Transverse colon (tissue), 4 donors: ENCODE measurements at regions not wholly inside any gene's neighbourhood (a gene's known extent, or its start where the extent isn't known, plus 50 kb on each side); places are given as distances from the start of the nearest gene placed in this dataset.

ENCODE experiments used
- DNase-seq: peaks from one replicate; pipeline ENCODE4 v3.0.0-alpha.2; 2019
- H3K27ac ChIP-seq, 4 donors: fragments of 200-600 bp; sonication (generic); 2 replicates each; pipeline ENCODE4 v1.5.1; 2016 to 2018; ENCODE audit warnings: inconsistent platforms in 4 of 4
- H3K27me3 ChIP-seq: fragments of 200-600 bp; sonication (generic); 2 replicates; pipeline ENCODE4 v1.5.1; 2017; ENCODE audit warnings: inconsistent platforms
- H3K36me3 ChIP-seq, 4 donors: fragments of 200-600 bp; sonication (generic); 2 replicates each; pipeline ENCODE4 v1.5.1; 2017 to 2019; ENCODE audit warnings: inconsistent platforms in 4 of 4
- H3K4me1 ChIP-seq, 4 donors: fragments of 200-600 bp; sonication (generic); 2 replicates each; pipeline ENCODE4 v1.5.1; 2017 to 2020; ENCODE audit warnings: inconsistent platforms in 4 of 4
- H3K4me3 ChIP-seq, 4 donors: fragments of 200-600 bp; sonication (generic); 1 replicate in 1 of 4; 2 replicates in 3 of 4; pipeline versions ENCODE4 v1.5.1 to v1.6.1; 2017 to 2019; ENCODE audit warnings: inconsistent platforms in 4 of 4
- H3K9me3 ChIP-seq, 2 donors: fragments of 200-600 bp; sonication (generic); 2 replicates each; pipeline ENCODE4 v1.5.1; 2017 to 2019; ENCODE audit warnings: inconsistent platforms in 2 of 2
- EP300 ChIP-seq: sonication (generic); formaldehyde crosslinking; IDR thresholded peaks from one replicate; pipeline ENCODE4 v1.6.1; 2017; ENCODE audit warnings: antibody characterized with exemption, low read depth
- POLR2A ChIP-seq: fragments of 450-650 bp; IDR thresholded peaks from one replicate; pipeline ENCODE4 v1.6.1; 2016; ENCODE audit warnings: antibody characterized with exemption, mild to moderate bottlenecking, moderate library complexity
- POLR2AphosphoS5 ChIP-seq, 3 donors: sonication (generic); formaldehyde crosslinking; IDR thresholded peaks; one replicate each; pipeline ENCODE4 v1.6.1; 2016; ENCODE audit warnings: antibody characterized with exemption in 3 of 3
- WGBS, 2 donors: methylation state at CpG; one replicate each; pipeline ENCODE4 v1.1.5; 2018; ENCODE audit warnings: low coverage in 1 of 2; 5-methylcytosine and 5-hydroxymethylcytosine counted together
- in situ Hi-C, 4 donors: fragments of 200-750 bp; cut with MboI; loops; one replicate each; pipeline versions ENCODE4 v1.15.0 to v1.15.1; 2017; ENCODE audit warnings: low sequenced_read_pairs in 3 of 4, low pct_ligation_motif_present in 1 of 4, low pct_unique_long_range_greater_than_20kb in 1 of 4
- intact Hi-C: fragments of 100-400 bp; cut with DNase I; formaldehyde crosslinking; loops from one replicate; pipeline ENCODE4 v1.15.1; 2023; ENCODE audit warnings: low total_unique reads
- TF ChIP-seq, protein P1 (sequence below), 5 experiments: fragments of 200-600 bp in 3 of 5; fragments of 450-650 bp in 2 of 5; sonication (generic) in 3 of 5; IDR thresholded peaks; 1 replicate in 2 of 5; 2 replicates in 3 of 5; pipeline ENCODE4 v1.5.1; 2016 to 2017; ENCODE audit warnings: antibody characterized with exemption in 5 of 5, inconsistent platforms in 3 of 5, mild to moderate bottlenecking in 2 of 5, moderate library complexity in 1 of 5

GRCh38 chr12:126688556-126688955 is 1578.4 kb upstream of the TMEM132C start:
- WGBS, 2 donors, result 83 to 90% methylated on average over 2 to 4 of the region's 4 CpGs
- in situ Hi-C loops, result no loop called here

GRCh38 chr12:126700096-126700495 is 1566.9 kb upstream of the TMEM132C start:
- Histone ChIP-seq H3K36me3 (no peaks in the 10 kb centered on the region), H3K27ac (no peak overlapping the region), H3K4me3 (no peak overlapping the region), H3K9me3 (no peaks in the 10 kb centered on the region), H3K27me3 (no peaks in the 10 kb centered on the region), H3K4me1 (no peaks in the 10 kb centered on the region)
- TF ChIP-seq POLR2A (no peak), EP300 (no peak), POLR2AphosphoS5 (IDR thresholded peaks at IDR 0.05) (no peak)
- TF ChIP-seq, protein P1, sequence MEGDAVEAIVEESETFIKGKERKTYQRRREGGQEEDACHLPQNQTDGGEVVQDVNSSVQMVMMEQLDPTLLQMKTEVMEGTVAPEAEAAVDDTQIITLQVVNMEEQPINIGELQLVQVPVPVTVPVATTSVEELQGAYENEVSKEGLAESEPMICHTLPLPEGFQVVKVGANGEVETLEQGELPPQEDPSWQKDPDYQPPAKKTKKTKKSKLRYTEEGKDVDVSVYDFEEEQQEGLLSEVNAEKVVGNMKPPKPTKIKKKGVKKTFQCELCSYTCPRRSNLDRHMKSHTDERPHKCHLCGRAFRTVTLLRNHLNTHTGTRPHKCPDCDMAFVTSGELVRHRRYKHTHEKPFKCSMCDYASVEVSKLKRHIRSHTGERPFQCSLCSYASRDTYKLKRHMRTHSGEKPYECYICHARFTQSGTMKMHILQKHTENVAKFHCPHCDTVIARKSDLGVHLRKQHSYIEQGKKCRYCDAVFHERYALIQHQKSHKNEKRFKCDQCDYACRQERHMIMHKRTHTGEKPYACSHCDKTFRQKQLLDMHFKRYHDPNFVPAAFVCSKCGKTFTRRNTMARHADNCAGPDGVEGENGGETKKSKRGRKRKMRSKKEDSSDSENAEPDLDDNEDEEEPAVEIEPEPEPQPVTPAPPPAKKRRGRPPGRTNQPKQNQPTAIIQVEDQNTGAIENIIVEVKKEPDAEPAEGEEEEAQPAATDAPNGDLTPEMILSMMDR (IDR thresholded peaks at IDR 0.05), result no peak
- DNase-seq, result no peak
- intact Hi-C loops, result no loop called here
- 66 to 85% methylated on average over 3 of the region's 3 CpGs for WGBS, 2 donors
- in situ Hi-C loops, result no loop called here

More at GRCh38 chr12:126688556-126688955, 1578.4 kb upstream of the TMEM132C start:
- H3K27me3 ChIP-seq, result no peaks in the 10 kb centered on the region
- no peak overlapping the region for H3K4me3 ChIP-seq
- intact Hi-C loops, result loop anchor here (5.0 kb wide), 1 partner anchor 664 kb away; no protein-coding TSS in a partner anchor
- H3K4me1 ChIP-seq, result no peaks in the 10 kb centered on the region
- TF ChIP-seq EP300, result no peak
- no peak for TF ChIP-seq POLR2AphosphoS5 (IDR thresholded peaks at IDR 0.05)
- TF ChIP-seq, protein P1 (IDR thresholded peaks at IDR 0.05), result no peak
- peaks cover 0 to 4% of the 10 kb centered on the region in 2 donors for H3K9me3 ChIP-seq
- H3K36me3 ChIP-seq, result no peaks in the 10 kb centered on the region
- no peak for DNase-seq
- no peak overlapping the region for H3K27ac ChIP-seq

DNA sequence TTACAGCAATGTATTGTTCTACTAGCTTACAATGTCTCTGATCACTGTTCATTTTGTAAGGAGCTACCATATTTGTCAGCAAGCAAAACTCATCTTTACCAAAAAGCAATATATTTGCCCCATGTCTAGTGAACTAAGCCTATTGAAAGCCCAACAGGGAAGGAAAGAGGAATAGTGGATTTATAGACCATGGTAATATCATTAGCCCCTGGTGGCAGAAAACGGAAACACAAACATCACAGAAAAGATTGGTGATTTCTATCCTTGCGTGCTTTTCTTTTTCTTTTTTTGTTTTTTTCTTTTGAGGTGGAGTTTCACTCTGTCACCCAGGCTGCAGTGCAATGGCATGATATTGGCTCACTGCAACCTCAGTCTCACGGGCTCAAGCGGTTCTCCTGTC is 1562.4 kb upstream of the TMEM132C start:
- WGBS, 2 donors, result 78 to 80% methylated on average over 3 to 4 of the region's 4 CpGs
- DNase-seq, result no peak
- intact Hi-C loops, result no loop called here

GRCh38 chr12:126706300-126706699 is 1560.7 kb upstream of the TMEM132C start:
- TF ChIP-seq POLR2A, result no peak
- no peak for TF ChIP-seq EP300
- TF ChIP-seq POLR2AphosphoS5 (IDR thresholded peaks at IDR 0.05), result no peak
- TF ChIP-seq, protein P1 (IDR thresholded peaks at IDR 0.05), result no peak
- Histone ChIP-seq H3K27me3 (no peaks in the 10 kb centered on the region), H3K27ac (no peak overlapping the region), H3K9me3 (no peaks in the 10 kb centered on the region), H3K36me3 (no peaks in the 10 kb centered on the region), H3K4me1 (no peaks in the 10 kb centered on the region), H3K4me3 (no peak overlapping the region)
- in situ Hi-C loops (no loop called here), intact Hi-C loops (no loop called here)
- no peak for DNase-seq
- 32 to 100% methylated on average over 1 to 4 of the region's 4 CpGs for WGBS, 2 donors

More for the DNA sequence above, 1562.4 kb upstream of the TMEM132C start:
- in situ Hi-C loops, result no loop called here
- no peaks in the 10 kb centered on the region for H3K27me3 ChIP-seq
- no peaks in the 10 kb centered on the region for H3K4me1 ChIP-seq
- no peaks in the 10 kb centered on the region for H3K36me3 ChIP-seq
- no peak for TF ChIP-seq POLR2AphosphoS5 (IDR thresholded peaks at IDR 0.05)
- TF ChIP-seq, protein P1 (IDR thresholded peaks at IDR 0.05), result no peak
- no peak for TF ChIP-seq EP300
- no peak for TF ChIP-seq POLR2A
- H3K9me3 ChIP-seq, result no peaks in the 10 kb centered on the region
- H3K4me3 ChIP-seq, result no peak overlapping the region
- no peak overlapping the region for H3K27ac ChIP-seq
